NB4 (cell line): ENCODE measurements at regions not wholly inside any gene's neighbourhood (a gene's known extent, or its start where the extent isn't known, plus 50 kb on each side); places are given as distances from the start of the nearest gene placed in this dataset.

Source experiments
- CTCF ChIP-seq: IDR thresholded peaks from one replicate; pipeline ENCODE4 v1.5.1; 2012; ENCODE audit warnings: low read depth, low read length
- MAX ChIP-seq: IDR thresholded peaks from 2 replicates; pipeline ENCODE4 v1.6.1; 2011; ENCODE audit warnings: low read depth, low read length
- POLR2A ChIP-seq: IDR thresholded peaks from 2 replicates; pipeline ENCODE4 v1.6.1; 2011; ENCODE audit warnings: mild to moderate bottlenecking; ENCODE audit not compliant: insufficient read length; ENCODE audit errors: extremely low read depth

GRCh38 chr12:13340149-13340548 is 143.6 kb downstream of the EMP1 start:
- TF ChIP-seq CTCF (no peak), POLR2A (no peak), MAX (no peak)
